Keratinocyte (primary cell): ENCODE measurements at regions not wholly inside any gene's neighbourhood (a gene's known extent, or its start where the extent isn't known, plus 50 kb on each side); places are given as distances from the start of the nearest gene placed in this dataset.

Experiments used
- DNase-seq: peaks from one replicate; pipeline ENCODE4 v3.0.0-alpha.2; 2011; ENCODE audit warnings: low read depth, missing footprints, low spot score
- FAIRE-seq: peaks from 2 replicates; lab custom pipeline; 2011; peaks lifted over from hg19 to GRCh38; lab: Jason Lieb, UNC
- H2AFZ ChIP-seq: 2 replicates; pipeline ENCODE4 v1.6.0; 2012; ENCODE audit warnings: low read length, control low read depth, inconsistent platforms; ENCODE audit not compliant: control insufficient read depth
- H3K27ac ChIP-seq: 2 replicates; pipeline ENCODE4 v1.5.1; 2011; ENCODE audit warnings: low read length; ENCODE audit not compliant: control insufficient read depth, insufficient read depth
- H3K27me3 ChIP-seq: 3 replicates; pipeline ENCODE4 v1.6.0; 2011; ENCODE audit warnings: low read length; ENCODE audit not compliant: control insufficient read depth, insufficient read depth; ENCODE audit errors: extremely low read depth
- H3K36me3 ChIP-seq, 2 experiments: 2 replicates in 1 of 2; 3 replicates in 1 of 2; pipeline ENCODE4 v1.5.1; 2011; ENCODE audit warnings: low read length in 2 of 2, mild to moderate bottlenecking in 1 of 2; ENCODE audit not compliant: control insufficient read depth in 2 of 2, insufficient read depth in 2 of 2; ENCODE audit errors: extremely low read depth in 1 of 2
- H3K4me1 ChIP-seq: 3 replicates; pipeline ENCODE4 v1.5.1; 2011; ENCODE audit warnings: low read length; ENCODE audit not compliant: control insufficient read depth, insufficient read depth; ENCODE audit errors: extremely low read depth
- H3K4me2 ChIP-seq: 3 replicates; pipeline ENCODE4 v1.6.0; 2011; ENCODE audit warnings: low read depth, low read length; ENCODE audit not compliant: control insufficient read depth, insufficient read depth; ENCODE audit errors: extremely low read depth
- H3K4me3 ChIP-seq, 3 experiments: fragments of 200-600 bp in 1 of 3; sonication (generic) in 1 of 3; 2 replicates in 2 of 3; 3 replicates in 1 of 3; pipeline ENCODE4 v1.5.1; 2011 to 2016; ENCODE audit warnings: low read length in 3 of 3, mild to moderate bottlenecking in 3 of 3, control low read depth in 2 of 3, inconsistent platforms in 1 of 3, low read depth in 1 of 3, mixed read lengths in 1 of 3, mixed run types in 1 of 3, moderate library complexity in 1 of 3; ENCODE audit not compliant: control insufficient read depth in 2 of 3, insufficient read depth in 2 of 3; ENCODE audit errors: extremely low read depth in 1 of 3
- H3K79me2 ChIP-seq: 2 replicates; pipeline ENCODE4 v1.6.0; 2012; ENCODE audit warnings: low read length; ENCODE audit not compliant: control insufficient read depth, insufficient read depth
- H3K9ac ChIP-seq: 3 replicates; pipeline ENCODE4 v1.6.0; 2011; ENCODE audit warnings: low read length; ENCODE audit not compliant: control insufficient read depth, insufficient read depth; ENCODE audit errors: extremely low read depth
- H3K9me1 ChIP-seq: 3 replicates; pipeline ENCODE4 v1.6.0; 2011; ENCODE audit warnings: low read length; ENCODE audit not compliant: control insufficient read depth, insufficient read depth; ENCODE audit errors: extremely low read depth
- H3K9me3 ChIP-seq: 2 replicates; pipeline ENCODE4 v1.5.1; 2012; ENCODE audit warnings: low read depth, low read length; ENCODE audit not compliant: control insufficient read depth
- H4K20me1 ChIP-seq: 3 replicates; pipeline ENCODE4 v1.6.0; 2011; ENCODE audit warnings: low read length; ENCODE audit not compliant: control insufficient read depth, insufficient read depth; ENCODE audit errors: extremely low read depth
- CTCF ChIP-seq, 3 experiments: IDR thresholded peaks in 1 of 3; conservative IDR thresholded peaks in 1 of 3; optimal IDR thresholded peaks in 1 of 3; 2 replicates in 2 of 3; 3 replicates in 1 of 3; pipeline versions ENCODE3 to v1.5.1; 2011; ENCODE audit warnings: low read length in 3 of 3, mild to moderate bottlenecking in 3 of 3, moderate library complexity in 2 of 3, control low read depth in 1 of 3, inconsistent platforms in 1 of 3; ENCODE audit not compliant: insufficient read depth in 2 of 3; ENCODE audit errors: extremely low read depth in 1 of 3
- EZH2 ChIP-seq: IDR thresholded peaks from one replicate; pipeline ENCODE4 v1.6.1; 2012; ENCODE audit warnings: inconsistent platforms, mild to moderate bottlenecking, low read length, moderate library complexity
- dilution Hi-C: fragments of 300-500 bp; cut with MboI; formaldehyde crosslinking; loops from one replicate; pipeline ENCODE4 v1.7.0; 2020; ENCODE audit warnings: low sequenced_read_pairs; ENCODE audit not compliant: extremely low pct_ligation_motif_present

DNA sequence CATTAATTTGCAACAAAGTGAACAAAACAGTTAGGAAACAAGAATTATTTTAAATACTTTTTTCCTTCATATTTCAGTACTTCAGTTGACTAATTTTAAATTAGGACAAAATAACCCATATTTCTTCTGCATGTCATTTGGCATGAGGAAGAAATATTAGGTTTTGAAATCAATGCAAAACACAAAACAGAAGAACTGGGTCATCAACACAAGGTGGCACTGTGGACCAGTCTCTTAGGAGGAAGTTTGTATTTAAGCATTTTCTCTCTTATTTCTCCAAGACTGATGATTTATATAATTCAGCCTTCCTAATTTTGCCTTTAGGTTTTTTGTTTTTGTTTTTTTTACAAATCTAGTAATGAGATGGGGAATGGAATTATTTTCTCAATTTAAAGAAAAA lies 352.8 kb upstream of the KCNH7 start:
- no peak for FAIRE-seq
- TF ChIP-seq EZH2: no peak
- TF ChIP-seq CTCF (optimal IDR thresholded peaks at IDR 0.05 in 1 of 3, IDR thresholded peaks at IDR 0.05 in 1 of 3, conservative IDR thresholded peaks at IDR 0.05 in 1 of 3; ENCODE audit: extremely low read depth in 1 of 3, insufficient read depth in 2 of 3, low read length in 3 of 3): peak in 2 of 3 experiments; percentile 51 to 54
- Histone ChIP-seq H3K4me1 (no peaks in the 10 kb centered on the region), H3K36me3 (no peaks in the 10 kb centered on the region), H4K20me1 (no peaks in the 10 kb centered on the region), H3K9ac (no peak overlapping the region), H3K9me3 (no peaks in the 10 kb centered on the region), H2AFZ (no peak overlapping the region), H3K9me1 (no peaks in the 10 kb centered on the region), H3K27me3 (no peaks in the 10 kb centered on the region), H3K4me2 (no peak overlapping the region), H3K4me3 (no peak overlapping the region), H3K27ac (no peak overlapping the region), H3K79me2 (no peaks in the 10 kb centered on the region)
- DNase-seq: no peak
- dilution Hi-C loops: no loop called here

- dilution Hi-C loops: no loop called here
- DNase-seq (no peak), FAIRE-seq (no peak)
- TF ChIP-seq EZH2 (no peak), CTCF (optimal IDR thresholded peaks at IDR 0.05 in 1 of 3, IDR thresholded peaks at IDR 0.05 in 1 of 3, conservative IDR thresholded peaks at IDR 0.05 in 1 of 3; ENCODE audit: extremely low read depth in 1 of 3, insufficient read depth in 2 of 3, low read length in 3 of 3) (no peak)
- Histone ChIP-seq H3K4me1 (no peaks in the 10 kb centered on the region), H3K27ac (no peak overlapping the region), H3K9ac (no peak overlapping the region), H3K27me3 (no peaks in the 10 kb centered on the region), H3K36me3 (no peaks in the 10 kb centered on the region), H3K9me1 (no peaks in the 10 kb centered on the region), H4K20me1 (no peaks in the 10 kb centered on the region), H3K79me2 (no peaks in the 10 kb centered on the region), H3K4me2 (peak overlapping the region; percentile 2), H3K9me3 (no peaks in the 10 kb centered on the region), H3K4me3 (no peak overlapping the region), H2AFZ (no peak overlapping the region)
Measured at GRCh38 chr2:163187995-163188655, 349.6 kb upstream of the KCNH7 start.
